Activated effector memory CD4-positive, alpha-beta T cell treated with anti-CD3 and anti-CD28 coated beads, Interleukin-2, amount 50 U/mL, for 16 hours (primary cell): ENCODE measurements at regions not wholly inside any gene's neighbourhood (a gene's known extent, or its start where the extent isn't known, plus 50 kb on each side); places are given as distances from the start of the nearest gene placed in this dataset.

Source experiments
- DNase-seq: peaks from one replicate; pipeline ENCODE4 v3.0.0-alpha.2; 2020

DNA sequence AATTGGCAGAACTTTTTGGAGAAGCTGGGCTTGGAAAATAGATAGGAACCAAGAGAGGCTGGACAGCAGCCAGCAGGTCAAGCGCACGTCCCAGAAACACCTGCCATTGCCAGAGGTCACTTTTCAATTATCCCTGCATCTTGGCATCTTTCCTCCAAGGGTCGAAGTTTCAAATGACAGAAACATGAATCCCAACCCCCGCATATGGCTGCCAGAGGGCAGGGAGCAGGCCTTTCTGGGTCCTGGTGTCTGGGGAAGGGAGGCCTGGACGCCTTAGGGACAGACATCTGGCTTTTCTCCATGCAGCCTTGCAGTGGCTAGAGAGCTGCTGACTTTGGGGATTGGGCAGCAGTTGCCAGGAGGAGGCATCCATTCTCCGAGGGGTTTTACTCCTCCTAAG, 164.5 kb upstream of the TPM1 start:
- no peak for DNase-seq

DNA sequence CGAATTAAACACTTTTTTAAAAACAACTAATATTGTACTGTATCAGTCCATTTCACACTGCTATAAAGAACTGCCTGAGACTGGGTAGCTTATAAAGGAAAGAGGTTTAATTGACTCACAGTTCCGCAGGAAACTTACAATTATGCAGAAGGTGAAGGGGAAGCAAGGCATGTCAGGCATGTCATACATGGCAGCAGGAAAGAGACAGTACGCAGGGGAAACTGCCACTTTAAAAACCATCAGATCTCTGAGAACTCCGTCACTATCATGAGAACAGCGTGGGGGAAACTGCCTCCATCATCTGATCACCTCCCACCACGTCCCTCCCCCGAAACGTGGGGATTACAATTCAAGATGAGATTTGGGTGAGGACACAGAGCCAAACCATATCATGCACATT, 162.8 kb upstream of the TPM1 start:
- no peak for DNase-seq

DNA sequence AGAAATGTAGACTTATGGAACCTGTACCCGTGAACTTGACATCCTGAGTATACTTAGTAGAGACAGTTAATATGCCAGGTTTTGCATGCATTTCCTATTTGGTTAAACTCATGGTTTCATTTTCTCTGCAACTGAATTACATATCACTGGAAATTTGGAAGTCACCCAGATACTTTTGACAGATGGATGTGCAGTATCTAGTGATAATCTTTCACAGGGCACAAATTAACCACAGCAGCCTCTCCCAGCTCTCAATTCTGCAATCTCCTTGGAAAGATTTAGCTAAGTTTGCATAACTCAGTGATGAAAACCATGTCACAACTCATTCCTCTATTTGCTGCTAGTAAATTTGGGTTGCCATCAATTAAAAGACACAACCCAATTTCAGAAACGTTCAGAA, 162.3 kb upstream of the TPM1 start:
- DNase-seq: no peak

DNA sequence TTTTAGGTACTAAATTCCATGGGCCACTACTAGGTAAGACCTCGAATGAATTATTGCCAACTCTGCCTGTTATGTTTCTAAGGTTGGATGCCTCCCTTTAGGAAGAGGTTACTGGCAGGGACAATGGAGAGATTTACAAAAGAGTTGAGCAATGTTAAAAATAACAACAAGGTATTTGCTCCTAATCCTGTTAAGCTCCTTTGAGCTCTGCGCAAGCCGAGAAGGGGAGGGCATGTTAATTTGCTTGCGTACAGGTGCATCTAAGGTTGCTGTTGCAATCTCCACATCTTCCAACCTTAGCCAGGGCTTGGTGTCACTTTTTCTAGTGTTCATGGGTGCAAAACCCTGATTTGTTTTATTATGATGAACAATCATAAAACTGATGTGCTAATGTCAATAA, 161.5 kb upstream of the TPM1 start:
- no peak for DNase-seq

DNA sequence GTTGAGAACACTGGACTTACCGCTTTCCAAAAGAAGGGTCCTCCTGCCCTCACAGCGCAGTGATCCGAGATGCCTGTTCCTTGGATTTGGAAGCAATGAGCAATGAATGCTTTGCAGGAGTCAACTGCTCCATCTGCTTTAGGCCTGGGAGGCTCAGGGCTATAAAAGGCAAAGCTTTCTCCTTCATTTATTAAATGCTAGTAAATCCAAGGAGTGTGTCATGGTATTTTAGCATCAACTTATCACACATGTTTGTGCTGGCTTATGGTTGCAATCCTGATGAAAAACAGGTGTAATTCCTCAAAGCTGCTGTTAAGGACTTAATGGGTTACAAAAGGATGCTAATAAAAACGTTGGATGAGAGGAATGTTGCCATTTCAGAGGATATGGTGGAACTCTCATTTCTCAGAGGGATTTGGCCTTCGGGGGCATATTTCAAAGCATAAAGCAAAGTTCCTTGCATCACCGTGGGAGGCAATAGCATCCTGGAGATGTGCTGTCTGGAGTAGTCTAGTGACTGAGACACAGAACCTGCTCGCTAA, 158.5 kb upstream of the TPM1 start:
- DNase-seq: no peak

DNA sequence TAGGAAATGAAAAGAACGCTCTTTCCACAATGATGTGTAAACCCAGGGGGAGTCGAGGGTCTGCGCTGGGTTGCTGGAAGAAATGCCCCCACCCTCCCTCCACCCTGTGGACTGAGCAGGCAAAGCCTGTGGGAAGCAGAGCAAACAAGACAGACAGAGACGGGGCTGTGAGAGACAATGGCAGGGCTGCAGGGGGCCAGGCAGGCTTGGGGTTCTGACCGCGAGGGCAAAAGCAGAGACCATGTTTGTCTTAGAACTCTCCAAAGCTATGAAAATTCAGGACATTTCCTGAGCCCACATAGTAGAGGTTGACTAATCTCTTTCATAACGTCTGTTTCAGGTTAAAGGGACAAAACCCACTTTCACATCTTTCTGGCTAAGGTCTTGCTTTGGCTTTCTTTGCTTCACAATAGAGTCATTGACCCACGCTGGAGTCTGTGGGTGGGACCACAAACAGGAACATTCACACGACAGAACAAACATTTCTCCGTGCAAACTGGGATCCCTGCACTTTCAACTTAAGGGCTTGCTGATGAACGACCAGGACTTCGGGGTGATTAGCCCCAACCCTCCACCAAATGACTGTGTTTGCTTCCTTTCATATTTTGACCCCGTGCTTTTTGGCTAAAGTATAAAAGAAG, 156.0 kb upstream of the TPM1 start:
- no peak for DNase-seq

DNA sequence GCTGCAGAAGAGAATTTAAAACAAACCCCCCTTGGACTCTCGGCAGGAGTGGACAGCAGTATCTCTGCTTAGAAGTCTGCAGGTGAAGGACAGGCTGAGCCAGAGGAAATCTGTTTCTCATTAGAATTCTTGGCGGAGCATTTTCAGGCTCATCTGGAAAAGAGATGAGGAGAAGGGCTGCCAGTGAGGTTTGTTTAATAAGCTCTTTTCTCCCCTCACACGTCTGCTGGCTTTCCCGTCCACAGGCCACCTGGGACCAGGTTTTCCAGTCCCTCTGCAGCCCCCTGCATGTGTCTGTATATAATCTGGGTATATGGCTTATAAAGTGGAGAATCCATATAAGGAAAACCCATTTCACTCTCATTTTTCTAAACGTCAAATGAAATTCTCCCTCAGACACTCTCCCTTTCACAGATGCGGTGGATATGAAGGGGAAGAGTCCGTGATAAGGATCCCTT, 155.4 kb upstream of the TPM1 start:
- DNase-seq: no peak

DNA sequence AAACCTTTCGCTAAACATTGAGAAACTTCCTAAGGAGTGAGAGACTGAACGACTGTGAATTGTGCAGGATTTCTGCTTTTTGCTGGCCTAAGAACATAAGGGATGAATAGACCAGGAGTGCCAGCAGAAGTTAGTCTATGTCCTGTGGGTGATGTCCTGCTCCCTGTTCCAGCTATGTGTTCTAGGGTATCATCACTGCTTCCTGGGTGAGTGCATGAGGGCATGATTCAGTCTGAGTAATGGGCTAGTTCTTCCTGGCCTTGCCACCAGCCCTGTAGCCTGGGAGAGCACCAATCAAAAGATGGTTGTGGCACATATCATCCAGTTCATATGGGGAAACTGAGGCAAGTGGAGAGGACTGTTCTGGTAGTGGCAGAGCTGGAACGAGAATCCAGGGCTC, 153.9 kb upstream of the TPM1 start:
- no peak for DNase-seq

DNA sequence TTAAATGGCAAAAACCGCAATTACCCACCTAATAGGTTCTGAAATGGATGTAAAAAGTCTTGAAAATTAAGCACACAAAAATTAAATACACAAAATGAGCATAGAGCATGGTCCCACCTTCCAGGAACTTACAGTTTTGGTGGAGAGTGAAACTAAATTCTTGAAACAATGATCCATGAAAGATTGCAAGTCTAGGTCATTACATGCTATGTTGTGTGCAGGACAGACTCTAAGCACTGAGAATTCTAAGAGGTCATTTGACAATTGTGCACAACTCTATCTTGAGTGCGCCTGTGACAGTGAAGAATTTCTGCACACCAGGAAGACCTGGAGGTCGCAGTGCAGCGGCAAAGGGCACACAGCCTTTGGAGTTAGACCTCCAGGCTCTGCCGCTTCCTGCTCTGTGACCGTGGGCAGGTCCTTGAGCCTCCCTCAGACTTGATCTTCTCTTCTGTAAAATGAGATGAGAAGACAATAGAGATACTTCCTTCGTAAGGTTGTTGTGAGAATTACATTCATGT, 153.3 kb upstream of the TPM1 start:
- DNase-seq: no peak

DNA sequence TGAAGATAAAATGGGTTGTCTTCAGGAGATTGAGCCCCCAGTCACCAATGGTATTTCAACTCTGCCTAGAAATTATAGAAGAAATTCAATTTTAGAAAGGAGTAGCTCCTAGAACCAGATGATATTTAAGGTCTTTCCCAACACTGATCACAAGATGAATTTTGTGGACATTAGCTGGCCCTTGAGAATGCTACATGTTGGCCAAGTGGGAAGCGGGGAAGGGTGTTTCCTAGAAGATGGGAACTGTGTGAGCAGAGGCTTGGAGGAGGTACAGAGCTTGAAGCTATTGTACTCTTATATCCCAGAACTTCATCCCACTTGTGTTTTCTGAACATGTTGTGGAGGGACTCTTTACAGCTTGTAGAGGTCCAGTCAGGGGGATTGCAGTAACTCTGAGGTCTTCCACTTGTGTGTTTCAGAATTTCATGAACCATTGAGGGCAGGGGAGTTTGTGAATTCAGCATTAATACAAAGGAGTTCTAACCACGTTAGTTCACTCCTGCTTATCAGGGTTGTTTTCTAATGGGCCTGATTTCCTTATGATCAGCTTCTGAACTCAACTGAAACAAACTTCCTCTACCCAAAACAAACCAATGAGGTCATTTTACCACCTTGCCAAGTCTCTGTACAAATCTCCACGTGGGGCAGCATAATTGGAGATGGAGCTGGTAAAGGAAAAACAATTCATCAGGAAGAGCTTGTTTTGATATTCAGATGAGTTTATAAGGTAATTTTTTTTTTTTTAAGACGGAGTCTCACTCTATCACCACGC, 152.6 kb upstream of the TPM1 start:
- DNase-seq: no peak

DNA sequence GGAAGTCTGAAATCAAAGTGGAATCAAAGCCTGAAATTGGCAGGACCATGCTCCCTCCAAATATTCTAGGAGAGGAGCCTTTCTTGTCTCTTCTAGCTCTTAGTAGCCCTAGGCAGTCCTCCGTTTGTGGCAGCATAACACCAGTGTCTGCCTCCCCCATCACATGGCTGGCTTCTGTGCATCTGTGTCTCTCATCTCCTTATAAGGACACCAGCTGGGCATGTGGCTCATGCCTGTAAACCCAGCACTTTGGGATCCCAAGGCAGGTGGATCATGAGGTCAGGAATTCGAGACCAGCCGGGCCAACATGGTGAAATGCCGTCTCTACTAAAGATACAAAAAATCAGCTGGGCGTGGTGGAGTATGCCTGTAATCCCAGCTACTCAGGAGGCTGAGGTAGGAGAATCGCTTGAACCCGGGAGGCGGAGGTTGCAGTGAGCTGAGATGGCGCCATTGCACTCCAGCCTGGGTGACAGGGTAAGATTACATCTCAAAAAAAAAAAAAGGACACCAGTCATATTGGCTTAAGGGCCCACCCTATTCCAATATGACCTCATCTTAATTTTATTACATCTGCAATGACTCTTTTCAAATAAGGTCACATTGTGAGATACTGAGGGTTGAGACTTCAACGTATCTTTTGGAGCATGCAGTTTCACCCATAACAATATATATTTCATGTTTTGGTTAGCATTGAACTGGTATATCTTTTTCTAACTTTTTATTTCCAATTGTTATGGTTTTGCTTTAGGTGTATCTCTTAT, 148.0 kb upstream of the TPM1 start:
- DNase-seq: no peak

DNA sequence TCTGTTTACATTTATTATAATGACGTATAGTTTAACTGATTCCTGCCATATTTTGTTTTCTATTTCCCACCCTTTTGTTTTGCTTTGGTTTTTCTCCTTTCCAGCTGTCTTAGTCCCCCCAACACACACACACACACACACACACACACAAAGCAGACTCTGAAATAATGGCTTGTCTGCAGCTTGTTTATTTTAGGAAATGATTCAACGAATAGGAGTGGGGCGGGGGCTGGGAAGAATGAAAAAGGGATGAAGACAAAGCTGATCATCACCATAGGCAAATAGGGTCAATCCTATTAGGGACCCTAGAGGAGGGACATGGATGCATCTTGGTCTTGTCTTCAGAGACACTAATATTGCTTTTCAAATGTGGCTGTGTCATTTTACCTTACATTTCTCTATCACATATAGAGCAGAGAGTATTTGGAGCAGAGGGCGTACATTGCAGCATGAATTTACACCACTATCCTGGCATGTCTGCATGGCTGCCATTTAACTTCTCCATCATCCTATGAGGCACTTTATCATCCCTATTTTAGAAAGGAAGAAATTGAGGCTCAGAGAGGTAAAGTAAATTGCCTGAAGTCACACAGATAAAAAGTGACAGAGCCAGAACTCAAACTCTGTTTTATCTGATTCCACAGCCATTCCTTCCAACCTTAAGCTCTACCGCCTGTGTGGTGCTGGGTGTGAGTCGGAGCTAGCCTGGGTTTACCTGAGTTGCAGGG, 147.2 kb upstream of the TPM1 start:
- DNase-seq: no peak

DNA sequence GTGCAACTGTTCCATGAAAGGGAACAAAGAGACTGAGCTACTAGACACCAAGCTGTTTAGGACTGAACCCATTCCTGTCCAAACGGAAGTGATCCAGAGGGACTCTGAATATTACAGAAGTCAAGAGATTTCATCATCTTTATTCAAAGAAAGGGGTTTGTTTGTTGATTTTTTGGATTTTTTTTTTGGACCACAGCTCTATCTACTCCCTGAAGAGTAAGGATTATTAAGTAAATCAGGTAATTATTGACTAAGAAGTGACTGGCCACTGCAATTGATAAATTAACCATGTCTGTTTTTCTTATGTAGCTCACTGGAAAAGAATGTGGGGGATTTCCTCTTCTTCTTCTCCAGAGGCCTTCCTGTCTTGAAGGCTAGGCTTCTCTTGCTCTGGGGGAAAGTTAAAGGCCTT, 146.6 kb upstream of the TPM1 start:
- no peak for DNase-seq

DNA sequence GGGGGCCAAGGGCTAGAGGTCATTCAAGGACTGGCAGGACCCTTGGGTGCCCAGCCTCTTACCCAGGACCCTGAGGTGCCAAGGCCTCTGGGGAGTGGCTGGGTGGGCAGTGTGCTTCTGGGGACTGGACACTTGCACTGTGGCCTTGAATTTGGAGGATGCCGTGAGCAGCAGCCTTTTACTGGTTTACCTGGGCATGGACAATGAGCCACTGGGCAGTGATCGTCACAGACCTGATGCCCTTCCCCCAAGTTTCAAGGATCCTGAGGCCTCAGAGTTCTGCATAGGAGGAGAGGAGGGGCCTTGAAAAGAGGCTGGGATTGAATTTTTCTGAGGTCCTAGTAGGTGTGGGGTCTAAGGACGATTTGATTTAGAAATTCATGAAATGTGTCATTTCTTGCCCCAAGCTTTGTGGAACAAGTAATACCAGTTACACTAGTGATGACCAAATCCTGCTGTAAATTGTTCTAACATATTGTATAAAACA, 146.1 kb upstream of the TPM1 start:
- no peak for DNase-seq

DNA sequence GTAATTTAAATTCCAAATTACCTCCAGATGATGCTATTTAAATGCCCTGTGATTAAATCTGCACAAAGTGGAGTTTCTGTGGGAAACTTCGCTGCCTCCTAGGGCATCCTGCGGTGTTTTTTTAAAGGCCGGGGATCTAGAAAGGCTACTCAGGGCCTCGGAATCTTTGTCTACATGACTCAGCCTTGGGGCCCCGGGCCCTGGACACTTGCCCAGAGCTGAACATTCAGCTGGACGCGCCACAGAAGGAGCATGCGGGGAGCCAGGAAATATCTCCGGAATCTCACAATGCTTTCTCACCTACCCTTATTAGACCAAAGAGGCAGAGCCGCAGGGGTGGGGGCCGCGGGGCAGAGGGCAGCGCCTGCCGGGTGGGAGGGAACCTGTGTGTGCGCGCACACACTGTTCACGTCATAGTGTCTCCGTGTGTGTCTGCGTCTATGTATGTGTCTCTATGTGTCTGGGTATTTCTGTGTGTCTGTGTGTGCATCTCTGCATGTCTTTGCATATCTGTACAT, 145.5 kb upstream of the TPM1 start:
- no peak for DNase-seq

DNA sequence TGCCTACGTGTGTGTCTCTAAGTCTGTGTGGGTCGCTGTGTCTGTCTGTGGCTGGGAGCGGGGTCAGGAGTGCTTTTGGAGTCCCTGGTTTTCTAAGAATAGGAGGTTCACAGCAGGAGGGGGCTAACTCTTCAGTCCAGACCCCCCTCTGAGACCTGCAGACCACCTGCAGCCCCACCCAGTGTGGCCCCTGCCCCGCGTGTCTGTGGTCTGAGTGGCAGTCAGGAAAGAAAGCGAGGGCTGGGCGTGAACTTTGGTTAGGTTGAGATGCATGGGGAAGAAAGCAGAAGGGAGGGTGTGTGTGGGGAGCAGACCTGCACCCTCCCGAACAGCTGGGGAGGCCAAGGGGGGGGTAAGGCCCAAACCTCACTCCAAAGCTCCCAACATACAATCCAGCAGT, 144.9 kb upstream of the TPM1 start:
- DNase-seq: no peak

DNA sequence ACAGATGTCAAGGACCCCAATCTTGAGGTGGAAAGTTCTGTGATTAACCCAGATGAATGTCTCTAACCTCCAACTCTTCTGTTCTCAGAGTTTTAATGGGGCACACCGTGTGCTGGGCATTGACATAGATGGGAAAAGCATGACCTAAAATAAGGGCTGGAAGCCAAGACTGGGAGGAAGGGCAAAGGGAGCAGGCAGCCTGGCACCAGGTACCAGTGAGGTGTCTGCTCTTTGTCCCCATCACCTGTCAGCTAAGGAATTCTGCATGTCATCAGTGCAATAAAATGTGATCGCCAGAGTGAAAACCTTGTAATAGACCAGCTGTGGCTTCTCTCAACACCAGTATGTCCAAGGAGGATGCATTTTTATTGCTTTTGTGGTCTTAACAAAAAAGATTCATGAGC, 143.5 kb upstream of the TPM1 start:
- no peak for DNase-seq

DNA sequence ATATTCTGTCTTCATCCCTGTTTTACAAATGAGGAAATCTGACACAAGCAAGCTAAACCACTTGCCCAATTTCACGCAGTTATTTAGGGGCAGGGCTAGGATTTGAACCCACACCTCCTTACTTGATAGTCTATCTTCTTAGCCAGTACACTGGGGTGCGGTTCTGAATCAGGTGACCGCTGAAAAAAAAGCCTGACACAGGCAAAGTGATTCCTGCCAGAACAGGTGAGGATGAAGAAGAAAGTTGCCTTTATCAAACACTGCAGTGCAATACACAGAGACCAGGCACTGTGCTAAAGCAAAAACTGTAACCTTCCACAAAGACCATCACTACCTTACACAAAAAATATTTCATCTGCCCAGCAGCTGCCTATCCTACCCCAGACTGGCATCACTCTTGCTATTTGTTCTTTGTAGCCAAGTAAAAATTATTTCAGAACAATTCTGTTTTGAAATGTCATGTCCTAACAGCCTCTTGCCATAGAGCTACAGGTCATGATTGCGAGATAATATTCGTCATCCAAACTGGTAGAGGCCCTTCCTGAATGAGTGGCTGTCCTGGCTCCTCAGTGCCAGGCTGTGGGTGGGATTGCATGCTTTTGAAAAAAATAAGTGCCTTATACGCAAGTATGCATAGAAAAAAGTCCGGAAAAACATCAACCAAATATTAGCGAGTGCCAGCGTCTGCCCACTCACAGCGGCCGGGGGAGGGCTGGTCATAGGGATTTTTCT, 142.3 kb upstream of the TPM1 start:
- no peak for DNase-seq

DNA sequence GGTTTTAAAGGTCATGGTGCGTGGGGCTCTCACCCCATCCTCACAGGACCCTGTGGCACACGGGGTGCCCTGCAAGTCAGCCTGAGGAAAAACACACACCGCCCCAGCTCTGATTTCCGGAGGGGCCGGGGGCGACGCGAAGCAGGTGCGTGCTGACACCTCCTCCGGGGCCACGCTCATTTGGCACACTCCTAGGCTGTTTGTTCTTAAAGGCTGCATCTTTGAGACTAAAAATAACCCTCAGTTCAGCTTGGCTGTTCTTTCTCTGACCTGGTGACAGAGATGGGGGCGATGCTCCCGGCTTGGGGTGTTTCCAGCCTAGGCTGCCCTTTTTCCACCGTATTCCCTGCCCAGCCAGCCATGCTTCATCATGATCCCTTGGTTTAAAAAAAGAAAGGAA, 141.5 kb upstream of the TPM1 start:
- DNase-seq: no peak

DNA sequence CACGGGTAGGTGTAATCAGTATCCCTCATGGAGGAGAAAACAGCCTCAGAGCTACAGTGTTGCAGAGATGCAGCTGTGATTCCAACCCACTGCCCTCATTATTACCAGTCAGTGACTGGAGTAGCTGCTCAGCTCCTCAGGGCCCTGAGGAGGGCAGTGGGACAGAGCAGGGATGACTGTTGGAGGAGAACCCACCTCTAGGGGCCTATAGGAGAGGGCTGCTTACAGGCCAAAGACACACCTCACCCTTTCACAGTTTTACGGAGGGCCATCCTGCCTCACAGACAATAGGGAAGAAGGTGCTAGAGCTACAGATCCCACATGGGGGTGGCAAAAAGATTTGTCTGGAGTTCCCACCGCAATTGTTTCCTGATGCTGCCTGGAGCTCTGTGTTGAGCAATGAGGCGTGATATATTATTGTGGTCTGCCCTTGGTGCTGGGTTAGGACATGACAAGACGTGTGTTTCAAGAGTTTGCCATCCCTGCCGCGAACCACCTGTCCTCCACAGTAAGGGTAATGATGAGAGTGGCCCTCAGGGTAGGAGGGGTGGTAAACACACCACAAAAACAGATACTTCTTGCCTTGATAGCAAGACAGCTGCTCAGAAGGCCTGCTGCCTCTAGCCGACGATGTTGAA, 140.5 kb upstream of the TPM1 start:
- DNase-seq: no peak

DNA sequence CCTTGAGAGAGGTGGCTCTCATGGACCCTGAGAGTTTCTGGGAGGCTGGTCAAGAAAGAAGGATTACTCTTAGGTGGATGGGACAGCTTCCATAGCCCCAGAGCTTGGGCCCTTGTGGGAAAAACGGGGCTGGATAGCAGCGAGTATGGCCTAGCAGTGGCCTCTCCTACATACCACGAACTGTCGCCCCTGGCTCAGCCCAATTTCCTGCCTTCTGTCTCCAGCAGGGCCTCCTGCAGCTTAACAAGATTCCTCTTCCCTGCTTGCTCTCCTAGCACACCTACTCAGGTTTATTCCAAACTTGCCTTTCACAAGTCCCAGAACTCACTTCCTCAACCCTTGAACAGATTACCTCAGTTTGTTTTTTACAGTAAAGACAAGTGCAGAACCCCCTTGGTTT, 139.7 kb upstream of the TPM1 start:
- DNase-seq: no peak
